HG02884 (cell line): ENCODE measurements at regions not wholly inside any gene's neighbourhood (a gene's known extent, or its start where the extent isn't known, plus 50 kb on each side); places are given as distances from the start of the nearest gene placed in this dataset.
"Not testable (repeated sequence)": the region's sequence is repeated elsewhere in the genome, so short reads cannot be mapped to it uniquely, and the experiment has no call there.

Experiments
- ATAC-seq: cut with Tn5 transposase; IDR thresholded peaks from one replicate; pipeline ENCODE4 v1.9.1; 2021; ENCODE audit warnings: mild to moderate bottlenecking, moderate library complexity; ENCODE audit not compliant: unreplicated experiment

- ATAC-seq: no peak
Observed at GRCh38 chrX:140087875-140088274, 122.6 kb upstream of the CXorf66 start.

- ATAC-seq: no peak
Observed at GRCh38 chrX:140086691-140087090, 121.4 kb upstream of the CXorf66 start.

GRCh38 chrX:140074851-140075250 is 109.5 kb upstream of the CXorf66 start:
- ATAC-seq: not testable (repeated sequence)

- ATAC-seq: no peak
Observed at GRCh38 chrX:140071037-140071436, 105.7 kb upstream of the CXorf66 start.

GRCh38 chrX:140065961-140066662 is 100.8 kb upstream of the CXorf66 start:
- ATAC-seq: no peak

- ATAC-seq: no peak
Observed at GRCh38 chrX:140064993-140065392, 99.7 kb upstream of the CXorf66 start.

GRCh38 chrX:140057001-140057411 is 91.7 kb upstream of the CXorf66 start:
- ATAC-seq: peak; percentile 98

- ATAC-seq: no peak
Observed at GRCh38 chrX:140053846-140054245, 88.5 kb upstream of the CXorf66 start.

GRCh38 chrX:140050906-140051305 is 85.6 kb upstream of the CXorf66 start:
- ATAC-seq: no peak

- ATAC-seq: no peak
Observed at GRCh38 chrX:140040386-140040785, 75.1 kb upstream of the CXorf66 start.

- no peak for ATAC-seq
Observed at GRCh38 chrX:140038842-140039241, 73.5 kb upstream of the CXorf66 start.

GRCh38 chrX:140034916-140035315 is 69.6 kb upstream of the CXorf66 start:
- no peak for ATAC-seq

- no peak for ATAC-seq
Observed at GRCh38 chrX:140022482-140022881, 57.2 kb upstream of the CXorf66 start.

GRCh38 chrX:140019134-140019533 is 53.8 kb upstream of the CXorf66 start:
- not testable (repeated sequence) for ATAC-seq
